HG03039 (cell line): ENCODE measurements at regions not wholly inside any gene's neighbourhood (a gene's known extent, or its start where the extent isn't known, plus 50 kb on each side); places are given as distances from the start of the nearest gene placed in this dataset.

Source experiments
- ATAC-seq: cut with Tn5 transposase; IDR thresholded peaks from one replicate; pipeline ENCODE4 v1.9.1; 2021; ENCODE audit warnings: mild to moderate bottlenecking, moderate library complexity; ENCODE audit not compliant: unreplicated experiment

DNA sequence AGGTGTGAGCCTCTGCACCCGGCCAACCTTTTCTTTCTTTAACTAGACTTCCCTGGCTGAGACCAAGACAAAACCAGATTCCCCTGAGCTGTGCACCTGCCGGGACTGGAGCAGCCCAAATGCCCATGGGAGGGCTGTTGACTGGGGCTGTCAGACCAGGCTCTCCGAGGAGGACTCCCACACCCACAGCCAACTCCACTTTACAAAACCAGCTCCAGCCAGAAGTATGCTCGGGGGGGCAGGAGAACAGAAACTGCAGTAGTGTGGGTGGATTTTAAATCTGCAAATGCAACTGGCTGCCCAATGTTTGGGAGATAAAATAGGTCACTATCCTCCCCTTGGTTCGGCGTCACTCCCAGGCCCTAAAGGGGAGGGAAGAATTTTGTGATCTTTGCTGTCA is 78.5 kb downstream of the VCPKMT start:
- ATAC-seq, result no peak

DNA sequence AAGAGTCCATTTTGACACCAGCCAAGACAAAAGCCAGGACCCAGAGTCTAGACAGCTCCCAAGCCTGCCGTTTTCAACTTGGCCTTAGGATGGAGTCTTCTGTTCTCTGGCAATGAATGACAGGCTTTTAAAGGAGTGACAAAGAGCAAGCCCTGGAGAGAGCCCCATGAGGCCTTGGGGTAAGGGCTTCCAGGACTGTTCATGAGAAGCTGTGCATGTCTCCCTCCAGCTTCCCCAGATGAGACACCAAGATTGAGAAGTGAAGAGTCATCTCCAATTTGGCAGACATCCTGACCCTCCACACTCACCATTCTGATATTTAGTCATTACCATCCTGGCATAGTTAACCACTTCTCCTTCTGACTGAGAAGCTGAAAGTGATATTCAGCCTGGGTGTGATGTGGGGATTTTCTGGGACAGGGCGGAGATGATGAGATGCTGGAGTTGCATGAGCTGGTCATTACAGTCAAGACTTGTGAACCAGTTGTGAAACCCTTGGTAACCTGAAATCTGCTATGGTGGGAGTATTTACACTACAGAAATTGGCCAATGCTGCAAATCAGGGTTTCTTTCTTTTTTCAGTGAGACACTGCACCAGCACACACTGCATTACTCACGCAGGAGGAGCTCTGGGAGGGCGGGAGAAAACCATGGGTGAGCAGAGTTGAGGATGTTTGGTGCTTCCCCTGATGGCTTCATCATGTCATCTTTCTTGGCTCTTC is 77.8 kb downstream of the VCPKMT start:
- peak; percentile 73 for ATAC-seq

DNA sequence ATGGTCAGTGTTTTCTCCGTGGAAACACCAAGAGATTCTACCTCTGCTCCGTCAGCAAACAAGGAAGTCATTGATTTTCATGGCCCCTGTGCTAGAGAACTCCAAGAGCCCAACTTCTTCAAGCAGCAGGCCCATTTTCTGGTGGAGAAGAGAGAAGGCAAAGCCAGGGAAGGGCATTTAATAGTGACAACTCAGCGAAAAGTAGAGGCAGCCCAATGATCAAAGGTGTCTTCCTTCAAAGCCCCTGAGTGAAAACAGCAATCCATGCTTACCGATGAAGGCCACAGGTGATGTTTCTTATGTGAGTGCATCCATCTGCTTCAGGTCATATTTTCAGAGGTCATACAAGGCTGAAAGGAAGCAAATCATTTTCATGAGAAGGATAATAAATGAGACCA is 77.3 kb downstream of the VCPKMT start:
- ATAC-seq, result no peak

DNA sequence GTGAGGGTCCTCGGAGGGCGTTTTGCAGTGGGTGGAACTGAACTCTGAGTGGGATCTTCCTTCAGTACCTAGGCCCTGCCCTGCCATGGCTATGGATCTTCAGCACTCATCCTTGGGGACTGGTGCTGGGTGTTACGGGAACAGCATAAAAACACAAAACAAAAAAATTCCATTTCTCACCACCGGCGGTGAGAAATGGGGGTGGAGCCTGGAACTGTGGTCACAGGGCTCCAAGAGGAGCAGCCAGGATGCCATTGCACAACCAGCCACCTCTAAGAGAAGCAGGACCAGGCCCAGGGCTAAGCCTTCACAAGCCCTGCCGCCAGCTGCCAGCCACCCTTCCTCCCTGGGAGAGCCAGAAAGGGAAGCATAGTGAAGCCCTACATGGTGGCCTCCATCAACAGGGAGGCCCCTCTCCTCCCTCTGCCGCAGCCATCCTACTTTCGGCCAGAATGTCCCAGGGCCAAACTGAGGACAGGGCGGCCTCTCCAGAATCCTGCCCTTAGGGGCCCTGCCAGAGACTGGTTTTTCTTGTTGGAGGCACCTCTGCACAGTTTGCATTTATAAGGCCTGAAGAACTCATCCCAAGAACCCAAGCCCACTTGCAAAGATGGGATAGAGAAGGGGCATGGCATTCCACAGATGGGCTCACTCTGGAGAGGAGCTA is 76.5 kb downstream of the VCPKMT start:
- ATAC-seq, result no peak

DNA sequence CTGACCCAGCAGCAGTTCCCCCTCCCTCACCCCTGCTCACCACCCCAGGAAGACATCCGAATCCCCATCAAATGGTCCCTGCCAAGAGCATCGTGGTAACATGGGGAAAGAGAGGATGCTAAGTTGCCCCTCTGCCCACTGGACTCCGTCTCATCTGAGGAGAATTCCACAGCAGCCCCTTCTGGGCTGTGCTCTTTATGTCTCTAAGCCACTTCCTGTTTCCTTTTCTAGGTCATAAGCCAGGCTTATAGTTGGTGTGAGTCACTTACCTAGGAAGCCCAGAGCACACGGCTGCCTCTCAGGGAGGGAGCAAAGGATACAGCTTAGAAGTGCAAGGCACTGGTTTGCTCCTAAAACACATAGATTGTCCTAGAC is 76.0 kb downstream of the VCPKMT start:
- ATAC-seq, result no peak

DNA sequence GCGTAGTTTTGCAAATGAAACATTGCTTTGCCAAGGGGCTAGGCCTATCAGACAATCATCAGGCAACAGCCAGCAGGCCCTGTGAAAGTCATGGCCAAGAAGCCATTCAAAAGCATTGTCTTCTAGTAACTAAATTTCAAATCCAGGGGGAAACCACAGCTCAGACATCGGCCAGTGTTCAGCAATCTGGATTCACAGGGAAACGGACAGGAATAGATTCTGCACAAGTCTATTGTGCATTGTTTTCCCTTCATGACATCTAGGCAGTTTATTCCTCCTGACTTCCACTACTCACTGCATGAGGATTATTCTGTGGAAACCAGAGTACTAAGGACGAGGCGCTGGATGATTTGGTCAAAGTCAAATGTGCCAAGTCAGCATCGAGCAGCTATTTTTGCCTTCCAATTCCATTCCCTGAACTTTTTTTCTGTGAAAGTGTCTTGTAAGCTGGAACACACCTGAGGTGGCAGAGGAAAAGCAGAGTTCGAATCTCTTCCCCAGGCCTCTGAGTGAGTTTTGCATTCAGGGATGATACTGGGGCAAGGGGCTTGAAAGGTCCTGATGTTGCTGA is 75.4 kb downstream of the VCPKMT start:
- ATAC-seq, result no peak

DNA sequence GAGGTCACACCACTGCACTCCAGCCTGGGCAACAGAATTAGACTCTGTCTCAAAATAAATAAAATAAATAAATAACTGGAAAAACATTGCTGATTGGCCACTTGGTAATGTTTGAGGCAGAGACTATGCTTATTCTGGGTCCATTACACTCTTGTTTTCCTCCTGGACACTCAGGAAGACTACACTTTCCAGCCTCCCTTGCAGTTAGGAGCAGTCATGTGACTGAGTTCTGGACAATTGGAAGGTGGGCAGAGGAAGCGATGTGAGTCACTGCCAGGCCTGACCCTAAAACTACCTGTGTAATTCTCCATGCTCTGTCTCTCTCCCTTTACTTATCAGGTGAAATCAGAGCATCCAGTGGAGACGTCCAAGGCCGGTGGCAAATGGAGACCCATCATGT is 74.4 kb downstream of the VCPKMT start:
- no peak for ATAC-seq

DNA sequence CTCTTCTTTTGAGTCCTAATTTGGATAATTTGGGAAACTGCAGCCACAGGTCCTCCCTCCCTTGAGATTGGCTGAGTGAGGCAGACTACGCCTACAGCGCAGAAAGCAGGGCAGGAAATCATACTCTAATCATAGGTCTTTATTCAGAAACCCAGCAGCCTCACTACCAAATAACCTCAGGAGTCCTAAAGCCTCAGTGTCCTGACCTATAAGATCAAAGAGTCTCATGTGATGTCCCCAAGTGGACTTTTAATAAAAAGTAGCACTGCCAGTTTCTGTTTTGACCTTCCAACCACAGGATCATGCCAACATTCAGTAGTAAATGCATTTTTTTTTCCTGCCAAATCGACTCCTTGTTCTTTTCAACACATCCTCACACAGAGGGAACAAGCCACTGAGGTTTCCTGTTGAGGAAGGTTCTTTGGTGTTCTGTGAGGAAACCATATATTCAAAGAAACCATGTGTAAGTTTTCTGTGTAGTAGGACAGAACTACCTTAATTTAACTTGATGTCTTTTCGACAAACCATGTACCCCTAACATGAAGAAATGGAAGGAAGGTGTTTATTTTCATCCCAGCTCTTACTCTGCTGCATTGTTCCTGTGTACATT is 72.2 kb downstream of the VCPKMT start:
- ATAC-seq, result no peak

DNA sequence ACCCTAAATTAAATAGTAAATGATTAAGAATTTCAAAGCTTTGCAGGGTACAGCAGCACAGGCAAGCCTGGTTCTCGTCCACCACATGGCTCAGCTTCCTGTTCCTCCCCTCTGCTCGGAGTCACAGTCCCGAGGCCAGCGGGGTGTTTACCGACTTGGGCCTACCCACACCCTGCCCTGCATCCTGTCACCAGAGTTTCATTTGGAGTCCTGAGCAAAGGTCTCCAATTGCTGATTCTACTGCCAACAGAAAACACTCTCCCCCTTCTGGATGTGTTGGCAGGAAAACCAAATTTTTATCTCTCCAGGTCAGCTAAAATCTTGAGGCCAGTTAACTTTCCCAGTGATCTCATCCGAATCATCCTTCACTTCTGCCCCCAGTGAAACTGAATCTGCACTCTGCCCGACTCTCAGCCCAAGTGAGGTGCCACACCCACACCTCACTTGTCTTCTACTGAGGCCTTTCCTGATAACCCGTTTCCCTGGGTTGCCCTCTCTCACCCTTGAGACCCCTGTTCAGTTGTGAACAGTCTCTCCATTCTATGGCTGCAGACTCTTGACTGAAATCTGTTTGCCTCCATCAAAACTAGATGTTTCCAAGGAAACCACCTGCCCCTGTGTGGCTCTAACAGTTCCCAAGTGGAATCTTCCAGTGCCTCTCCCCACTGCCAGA is 71.2 kb downstream of the VCPKMT start:
- peak; percentile 71 for ATAC-seq

DNA sequence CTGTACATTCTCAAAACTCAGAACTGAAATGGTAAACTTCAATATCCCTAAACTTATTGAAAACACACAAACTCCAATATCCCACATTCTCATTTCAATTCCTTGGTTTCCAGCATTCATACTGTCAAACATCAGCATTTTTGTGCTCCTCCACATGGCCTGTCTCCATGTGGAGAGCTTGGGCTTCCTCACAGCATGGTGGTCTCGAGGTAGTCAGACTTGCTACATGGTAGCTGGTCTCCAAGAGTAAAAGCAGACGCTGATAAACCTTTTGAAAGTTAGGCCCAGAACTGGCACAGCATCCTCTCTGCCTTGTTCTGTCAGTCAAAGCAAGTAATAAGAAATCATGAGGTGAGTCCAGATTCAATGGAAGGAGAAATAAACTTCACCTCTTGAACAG is 70.5 kb downstream of the VCPKMT start:
- ATAC-seq, result no peak

DNA sequence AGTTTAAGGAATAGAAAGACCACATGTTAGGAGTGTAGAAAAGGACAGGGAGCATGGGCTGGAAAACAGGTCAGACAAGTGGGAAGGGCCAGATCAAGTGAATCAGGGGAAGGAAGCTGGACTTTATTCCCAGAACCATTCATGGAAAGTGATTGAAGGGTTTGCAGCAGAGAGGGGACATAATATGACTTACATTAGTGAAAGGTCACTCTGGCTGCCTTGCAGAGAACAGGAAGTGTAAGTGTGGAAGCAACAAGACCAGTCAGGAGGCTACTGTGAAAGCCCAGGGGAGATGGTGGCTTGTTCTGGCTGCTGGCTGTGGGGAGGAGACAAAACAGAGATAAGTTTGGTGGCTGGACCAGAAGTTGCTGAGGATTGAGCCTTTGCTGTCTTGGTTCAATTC is 69.1 kb downstream of the VCPKMT start:
- ATAC-seq, result no peak

DNA sequence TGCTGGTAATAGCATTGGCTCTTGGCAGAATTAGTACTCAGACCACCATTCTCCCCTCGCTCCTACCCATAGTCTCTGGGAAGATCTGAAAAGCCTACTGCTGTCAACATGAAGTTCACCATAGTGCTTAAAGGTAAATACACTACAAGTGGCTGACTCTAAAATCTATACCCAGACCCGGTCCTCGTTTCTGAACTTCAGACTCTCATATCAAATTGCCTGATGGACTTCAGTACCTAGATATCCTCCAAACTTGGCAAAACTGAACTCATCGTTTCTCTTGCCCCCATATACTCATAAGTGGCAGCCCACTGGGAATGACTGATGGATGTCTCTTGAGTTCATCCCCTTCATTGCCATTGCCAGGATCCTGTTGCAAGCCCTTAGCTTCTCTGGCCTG is 67.3 kb downstream of the VCPKMT start:
- ATAC-seq, result no peak

DNA sequence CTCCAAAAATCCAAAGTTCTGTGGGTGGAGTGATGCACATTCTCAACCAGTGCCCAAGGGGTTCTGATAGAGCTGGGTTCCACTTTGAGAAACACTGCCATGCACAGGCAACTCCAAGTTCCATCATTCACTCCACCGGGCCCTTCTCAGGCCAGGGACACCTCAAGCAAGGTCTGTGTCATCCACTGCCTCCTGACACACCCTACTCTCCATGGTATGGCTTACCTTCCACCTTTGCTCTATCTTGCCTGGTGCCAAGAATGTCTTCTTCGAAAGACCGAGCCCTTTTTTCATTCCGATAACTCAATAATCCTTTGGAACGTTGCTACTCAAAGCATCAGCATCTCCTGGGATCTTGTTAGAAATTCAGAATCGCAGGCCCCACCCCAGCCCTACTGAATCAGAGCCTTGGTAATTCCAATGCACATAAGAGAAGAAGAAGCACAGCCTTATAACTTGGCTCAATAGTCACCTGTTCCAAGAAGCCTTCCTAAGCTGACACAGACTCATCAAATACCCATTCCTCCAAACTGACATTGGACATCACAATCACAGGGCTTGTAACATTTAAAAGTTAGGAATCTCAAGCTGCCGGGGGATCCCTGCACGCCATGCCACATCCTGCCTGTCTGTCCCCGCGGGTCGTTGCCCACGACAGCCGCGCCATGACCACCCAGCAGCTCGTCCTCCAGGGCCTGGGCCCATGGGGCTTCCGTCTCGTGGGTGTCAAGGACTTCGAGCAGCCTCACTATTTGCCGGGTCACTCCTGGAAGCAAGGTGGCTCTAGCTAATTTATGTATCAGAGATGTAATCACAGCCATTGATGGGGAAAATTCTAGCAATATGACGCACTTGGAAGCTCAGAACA is 66.4 kb downstream of the VCPKMT start:
- no peak for ATAC-seq

DNA sequence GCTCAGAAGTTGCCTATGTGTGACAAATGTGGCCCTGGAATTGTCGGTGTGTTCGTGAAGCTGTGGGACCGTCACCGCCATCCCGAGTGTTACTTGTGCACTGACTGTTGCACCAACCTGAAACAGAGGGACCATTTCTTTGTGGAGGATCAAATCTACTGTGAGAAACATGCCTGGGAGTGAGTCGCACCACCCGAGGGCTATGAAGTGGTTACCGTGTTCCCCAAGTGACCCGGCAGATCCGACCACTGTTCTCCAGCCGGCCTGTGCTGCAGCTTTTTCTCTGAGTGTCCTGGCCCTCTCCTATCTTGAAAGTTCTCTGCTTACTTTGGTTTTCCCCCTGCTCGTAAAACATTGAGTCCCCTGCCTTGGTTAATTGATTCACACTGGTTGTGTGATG is 65.3 kb downstream of the VCPKMT start:
- no peak for ATAC-seq

DNA sequence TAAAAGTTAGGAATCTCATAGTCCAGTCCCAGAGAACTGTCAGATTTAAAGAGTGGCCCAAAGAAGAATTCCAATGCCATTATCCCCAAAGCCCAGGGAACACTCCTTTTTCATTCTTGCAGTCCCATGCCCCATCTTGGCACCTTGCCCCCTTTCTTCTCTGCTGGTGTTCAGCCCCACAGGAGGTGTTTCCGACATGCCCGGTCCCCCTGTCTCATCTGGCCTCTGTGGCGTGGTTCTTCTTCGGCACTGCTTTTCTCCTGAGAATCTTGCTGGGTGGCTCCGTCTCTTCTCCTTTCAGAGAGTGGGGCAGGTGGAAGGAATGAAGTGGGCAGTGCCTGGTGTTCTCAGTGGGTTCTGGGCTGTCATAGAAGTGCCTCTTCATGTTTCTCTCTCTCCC is 64.7 kb downstream of the VCPKMT start:
- no peak for ATAC-seq

DNA sequence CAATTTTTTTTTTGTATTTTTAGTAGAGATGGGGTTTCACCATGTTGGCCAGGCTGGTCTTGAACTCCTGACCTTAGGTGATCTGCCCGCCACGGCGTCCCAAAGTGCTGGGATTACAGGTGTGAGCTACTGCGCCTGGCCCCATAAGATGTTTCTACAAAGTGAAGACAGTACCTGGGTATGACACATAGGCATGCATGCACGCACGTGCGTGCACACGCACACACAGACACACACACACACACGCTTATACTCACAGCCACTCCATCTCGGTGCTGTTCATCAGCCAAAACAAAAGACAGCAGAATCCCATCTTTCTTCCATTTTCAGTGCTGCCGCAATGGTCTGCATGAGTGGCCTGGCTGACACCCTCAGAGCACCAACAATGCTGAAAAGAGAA is 63.9 kb downstream of the VCPKMT start:
- ATAC-seq, result no peak

DNA sequence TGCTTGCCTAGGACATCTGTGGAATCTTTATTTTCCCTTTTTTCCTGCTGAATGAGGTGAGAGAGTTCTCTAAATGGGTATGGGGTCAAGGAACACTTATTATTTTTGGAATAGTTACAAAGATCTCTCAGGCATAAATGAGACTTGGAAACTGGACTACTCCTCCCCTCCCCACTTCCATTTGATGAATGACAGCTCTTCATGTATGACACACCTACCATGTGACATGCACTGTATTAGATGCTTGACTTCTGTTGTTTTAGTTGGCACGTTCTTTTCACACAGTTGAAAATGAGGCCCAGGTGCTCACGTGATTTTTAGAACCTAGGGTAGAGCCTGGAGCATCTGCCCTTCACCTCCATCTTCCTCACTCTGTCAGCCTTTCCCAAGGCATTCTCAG is 62.4 kb downstream of the VCPKMT start:
- no peak for ATAC-seq

DNA sequence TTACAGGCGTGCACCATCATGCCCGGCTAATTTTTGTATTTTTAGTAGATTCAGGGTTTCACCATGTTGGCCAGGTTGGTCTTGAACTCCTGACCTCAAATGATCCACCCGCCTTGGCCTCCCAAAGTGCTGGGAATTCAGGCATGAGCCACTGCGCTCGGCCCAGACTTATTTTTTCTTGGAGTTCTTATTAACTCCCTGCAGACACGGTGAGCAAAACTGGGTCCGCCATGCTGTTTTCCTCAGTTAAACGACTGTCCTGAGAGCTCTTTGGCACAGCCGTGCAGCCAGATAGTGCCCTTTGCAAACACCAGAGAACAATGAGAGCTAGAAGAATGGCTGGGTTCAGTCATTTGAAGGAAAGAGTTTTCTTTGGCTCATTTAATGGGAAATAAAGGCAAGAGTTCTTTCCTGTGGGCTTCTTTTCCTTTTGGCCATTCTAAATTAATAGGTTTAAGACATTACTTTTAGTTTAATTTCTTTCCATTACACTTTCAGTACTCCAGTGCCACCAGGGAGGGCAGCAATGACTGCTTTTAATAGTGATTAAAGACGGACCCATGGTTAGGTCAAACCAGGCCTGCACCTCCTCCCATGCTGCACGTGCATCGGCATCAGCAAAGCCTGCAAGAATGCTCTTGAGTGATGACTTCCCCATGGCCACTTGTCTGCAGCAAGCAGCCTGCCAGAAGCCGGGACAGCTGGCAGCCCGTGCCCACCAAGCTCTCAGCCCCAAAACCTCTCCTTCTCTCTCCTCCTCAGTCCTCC is 60.7 kb downstream of the VCPKMT start:
- ATAC-seq, result no peak

DNA sequence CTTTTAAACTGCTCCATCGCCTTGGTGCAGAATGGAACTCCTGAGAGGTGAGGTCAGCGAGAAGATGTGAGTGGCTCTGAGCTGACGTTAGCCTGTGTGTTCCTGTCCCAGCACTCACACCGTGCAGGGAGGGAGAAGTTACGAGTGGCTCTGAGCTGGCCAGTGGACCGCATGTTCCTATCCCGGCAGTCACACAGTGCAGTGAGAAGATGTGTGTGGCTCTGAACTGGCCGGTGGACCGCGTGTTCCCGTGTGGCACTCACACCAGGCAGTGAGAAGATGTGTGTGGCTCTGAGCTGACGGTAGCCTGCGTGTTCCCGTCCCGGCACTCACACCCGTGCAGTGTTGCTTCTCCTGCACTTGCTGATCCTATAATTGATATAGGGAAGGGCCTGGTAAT is 59.9 kb downstream of the VCPKMT start:
- no peak for ATAC-seq

DNA sequence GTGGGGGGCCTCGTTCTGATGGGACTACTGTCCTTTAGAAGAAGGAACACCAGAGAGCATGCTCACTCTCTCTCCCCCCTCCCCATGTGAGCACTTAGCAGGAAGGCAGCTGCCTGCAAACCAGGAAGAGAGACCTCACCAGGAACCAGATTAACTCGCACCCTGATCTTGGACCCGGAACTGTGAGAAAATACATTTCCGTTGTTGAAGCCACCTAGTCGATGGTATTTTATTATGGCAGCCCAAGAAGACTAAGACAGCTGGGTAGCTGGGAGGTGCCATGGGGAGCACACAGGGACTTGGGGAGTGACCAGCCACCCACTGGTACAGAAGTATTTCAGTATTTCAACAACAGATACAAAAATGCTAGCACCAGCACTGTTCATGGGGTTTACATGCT is 59.0 kb downstream of the VCPKMT start:
- ATAC-seq, result no peak
